ENCODE measurements at regions not wholly inside any gene's neighbourhood (a gene's known extent, or its start where the extent isn't known, plus 50 kb on each side); places are given as distances from the start of the nearest gene placed in this dataset.

GRCh38 chr10:131631619-131632018 is 269.2 kb upstream of the PPP2R2D start:
- ChIA-PET CTCF (no interaction called here), POLR2A (no interaction called here), SMC1A (ENCODE audit: uncharacterized antibody, unreplicated experiment) (no interaction called here), RAD21 (ENCODE audit: unreplicated experiment) (no interaction called here)
- H3K27ac ChIP-seq (ENCODE audit: control insufficient read depth, insufficient read depth) = no peak overlapping the region
- H3K36me3 ChIP-seq (ENCODE audit: control insufficient read depth in 2 of 2, insufficient read depth in 2 of 2, low read length in 1 of 2) = no peaks in the 10 kb centered on the region
- TF ChIP-seq IKZF1 (conservative IDR thresholded peaks at IDR 0.05) (no peak), MYC (IDR thresholded peaks at IDR 0.05; ENCODE audit: insufficient read depth, insufficient read length, insufficient replicate concordance, low read length, severe bottlenecking) (no peak), YY1 (IDR thresholded peaks at IDR 0.05; ENCODE audit: low read depth, low read length) (no peak), CEBPB (IDR thresholded peaks at IDR 0.05; ENCODE audit: borderline replicate concordance in 1 of 2, low read depth in 2 of 2, low read length in 2 of 2) (no peak)
- FAIRE-seq = no peak
- WGBS (ENCODE audit: insufficient coverage, insufficient replicate concordance, low lambda C conversion rate, missing lambda C conversion rate) = 34% methylated on average over 14 of the region's 14 CpGs
- peaks cover 2% of the 10 kb centered on the region; the same call in 1 of the 3 replicates for H3K9me3 ChIP-seq (replicated peaks; ENCODE audit: control insufficient read depth, insufficient read depth, low read length)
- H3K4me3 ChIP-seq = no peak overlapping the region
- no peaks in the 10 kb centered on the region for H3K4me1 ChIP-seq (ENCODE audit: control insufficient read depth, insufficient read depth, low read length)
- no TSS peak for BruUV-seq (replicated peaks)
- H3K9ac ChIP-seq (ENCODE audit: control insufficient read depth, insufficient read depth, low read length) = no peak overlapping the region
- H2AFZ ChIP-seq (ENCODE audit: control insufficient read depth, low read depth, low read length) = no peak overlapping the region
- no peak for DNase-seq (ENCODE audit: low read depth, low spot score)
- ATAC-seq = no peak
- H3K79me2 ChIP-seq (ENCODE audit: control insufficient read depth, insufficient read depth, low read length) = no peaks in the 10 kb centered on the region
- H3K27me3 ChIP-seq (replicated peaks in 1 of 2; ENCODE audit: control insufficient read depth in 2 of 2, insufficient read depth in 2 of 2, low read length in 1 of 2) = no peaks in the 10 kb centered on the region
- H3K4me2 ChIP-seq (ENCODE audit: control insufficient read depth, insufficient read depth) = no peak overlapping the region
- H4K20me1 ChIP-seq (ENCODE audit: control insufficient read depth, insufficient read depth) = no peaks in the 10 kb centered on the region
- intact Hi-C loops (cut with micrococcal nuclease; ENCODE audit: unreplicated experiment) (no loop called here), in situ Hi-C loops (cut with MboI) (no loop called here)

- ATAC-seq = peak; percentile 18; the same call in 1 of the 3 replicates
- no TSS peak for BruUV-seq (replicated peaks)
- intact Hi-C loops (cut with micrococcal nuclease; ENCODE audit: unreplicated experiment) = no loop called here
- no peak for TF ChIP-seq E2F8 (IDR thresholded peaks at IDR 0.05; ENCODE audit: low read depth, partially characterized antibody)
- no peak for TF ChIP-seq ZSCAN29 (IDR thresholded peaks at IDR 0.05)
- no peak for TF ChIP-seq ATF2 (IDR thresholded peaks at IDR 0.05; ENCODE audit: low read length)
- TF ChIP-seq NFXL1 (IDR thresholded peaks at IDR 0.05; ENCODE audit: borderline replicate concordance) = no peak
- TF ChIP-seq SP1 (IDR thresholded peaks at IDR 0.05; ENCODE audit: low read depth, low read length) = no peak
- TF ChIP-seq TCF12 (IDR thresholded peaks at IDR 0.05; ENCODE audit: low read depth, low read length) = 0 out of 2 replicates have a peak, but pooled peaks have one; percentile 27
- TF ChIP-seq PKNOX1 (IDR thresholded peaks at IDR 0.05) = peak; percentile 12; the same call in 1 of the 2 replicates
- no peak for TF ChIP-seq NR2F1 (conservative IDR thresholded peaks at IDR 0.05)
- no peak for TF ChIP-seq ASH2L (IDR thresholded peaks at IDR 0.05; ENCODE audit: borderline replicate concordance, low read depth)
- no peak for TF ChIP-seq TCF3 (IDR thresholded peaks at IDR 0.05; ENCODE audit: borderline replicate concordance, insufficient read depth, low read depth, low read length)
Observed at GRCh38 chr10:131635564-131636015, 265.2 kb upstream of the PPP2R2D start.

More at GRCh38 chr10:131635564-131636015, 265.2 kb upstream of the PPP2R2D start:
- RAD21 ChIA-PET (ENCODE audit: unreplicated experiment) = no interaction called here
- Histone ChIP-seq H3K4me3 (no peak overlapping the region), H3K4me2 (ENCODE audit: control insufficient read depth, insufficient read depth) (no peak overlapping the region), H3K4me1 (ENCODE audit: control insufficient read depth, insufficient read depth, low read length) (peaks cover 3% of the 10 kb centered on the region; the same call in 1 of the 2 replicates), H3K27ac (ENCODE audit: control insufficient read depth, insufficient read depth) (no peak overlapping the region), H3K79me2 (ENCODE audit: control insufficient read depth, insufficient read depth, low read length) (no peaks in the 10 kb centered on the region), H4K20me1 (ENCODE audit: control insufficient read depth, insufficient read depth) (no peaks in the 10 kb centered on the region), H3K36me3 (ENCODE audit: control insufficient read depth in 2 of 2, insufficient read depth in 2 of 2, low read length in 1 of 2) (no peaks in the 10 kb centered on the region), H3K9ac (ENCODE audit: control insufficient read depth, insufficient read depth, low read length) (no peak overlapping the region), H3K9me3 (replicated peaks; ENCODE audit: control insufficient read depth, insufficient read depth, low read length) (peaks cover 11% of the 10 kb centered on the region; the same call in 2 of the 3 replicates), H2AFZ (ENCODE audit: control insufficient read depth, low read depth, low read length) (no peak overlapping the region), H3K27me3 (replicated peaks in 1 of 2; ENCODE audit: control insufficient read depth in 2 of 2, insufficient read depth in 2 of 2, low read length in 1 of 2) (no peaks in the 10 kb centered on the region)
- WGBS (ENCODE audit: insufficient coverage, insufficient replicate concordance, low lambda C conversion rate, missing lambda C conversion rate) = 9% methylated on average over 3 of the region's 3 CpGs
- in situ Hi-C loops (cut with MboI) = no loop called here
- DNase-seq (ENCODE audit: low read depth, low spot score) (no peak), FAIRE-seq (no peak)
- CTCF ChIA-PET = no interaction called here
- POLR2A ChIA-PET = interaction anchor here (0.8 kb wide), 1 partner anchor 12 kb away, joined by 4 read pairs; no protein-coding TSS in a partner anchor
- SMC1A ChIA-PET (ENCODE audit: uncharacterized antibody, unreplicated experiment) = no interaction called here
